ENCODE measurements at regions not wholly inside any gene's neighbourhood (a gene's known extent, or its start where the extent isn't known, plus 50 kb on each side); places are given as distances from the start of the nearest gene placed in this dataset.

GRCh38 chr16:5616841-5617240, 519.2 kb upstream of the EEF2KMT start:
- Histone ChIP-seq H3K4me1 (ENCODE audit: insufficient read depth) (no peaks in the 10 kb centered on the region), H3K79me2 (ENCODE audit: insufficient read depth) (no peaks in the 10 kb centered on the region), H3K27ac (no peak overlapping the region), H2AFZ (no peak overlapping the region), H3K36me3 (ENCODE audit: low read depth) (no peaks in the 10 kb centered on the region), H3K4me2 (ENCODE audit: unreplicated experiment) (no peak overlapping the region), H4K20me1 (ENCODE audit: insufficient read depth) (no peaks in the 10 kb centered on the region), H3K9ac (no peak overlapping the region), H3K4me3 (no peak overlapping the region), H3K9me2 (ENCODE audit: insufficient read depth) (no peaks in the 10 kb centered on the region), H3K27me3 (replicated peaks; ENCODE audit: insufficient read depth) (no peaks in the 10 kb centered on the region), H3F3A (ENCODE audit: insufficient read depth) (no peaks in the 10 kb centered on the region), H3K9me3 (ENCODE audit: low read depth) (no peaks in the 10 kb centered on the region)
- TF ChIP-seq EZH2 (IDR thresholded peaks at IDR 0.05; ENCODE audit: insufficient read depth, poor library complexity, severe bottlenecking) (no peak), EZH2phosphoT487 (IDR thresholded peaks at IDR 0.05; ENCODE audit: insufficient read depth, low read depth) (no peak)
- in situ Hi-C loops (cut with MboI), result no loop called here
- DNase-seq, result no peak
- WGBS, 2 experiments (ENCODE audit: low coverage in 1 of 2, low lambda C conversion rate in 2 of 2, missing lambda C conversion rate in 2 of 2), result 5 to 9% methylated on average over 6 of the region's 6 CpGs

GRCh38 chr16:5615868-5616642, 518.5 kb upstream of the EEF2KMT start:
- TF ChIP-seq EZH2 (IDR thresholded peaks at IDR 0.05; ENCODE audit: insufficient read depth, poor library complexity, severe bottlenecking) (no peak), EZH2phosphoT487 (IDR thresholded peaks at IDR 0.05; ENCODE audit: insufficient read depth, low read depth) (no peak)
- Histone ChIP-seq H3K79me2 (ENCODE audit: insufficient read depth) (no peaks in the 10 kb centered on the region), H3K9ac (no peak overlapping the region), H3K4me2 (ENCODE audit: unreplicated experiment) (no peak overlapping the region), H3K4me3 (no peak overlapping the region), H3K27me3 (replicated peaks; ENCODE audit: insufficient read depth) (no peaks in the 10 kb centered on the region), H3K9me2 (ENCODE audit: insufficient read depth) (no peaks in the 10 kb centered on the region), H3F3A (ENCODE audit: insufficient read depth) (no peaks in the 10 kb centered on the region), H4K20me1 (ENCODE audit: insufficient read depth) (no peaks in the 10 kb centered on the region), H2AFZ (no peak overlapping the region), H3K9me3 (ENCODE audit: low read depth) (no peaks in the 10 kb centered on the region), H3K36me3 (ENCODE audit: low read depth) (no peaks in the 10 kb centered on the region), H3K4me1 (ENCODE audit: insufficient read depth) (no peaks in the 10 kb centered on the region), H3K27ac (no peak overlapping the region)
- in situ Hi-C loops (cut with MboI), result no loop called here
- WGBS, 2 experiments (ENCODE audit: low coverage in 1 of 2, low lambda C conversion rate in 2 of 2, missing lambda C conversion rate in 2 of 2), result 13 to 14% methylated on average over 22 to 24 of the region's 25 CpGs
- DNase-seq, result peak; percentile 55

GRCh38 chr16:5607169-5607568, 509.6 kb upstream of the EEF2KMT start:
- no peak overlapping the region for H3K9ac ChIP-seq
- no peak overlapping the region for H3K4me2 ChIP-seq (ENCODE audit: unreplicated experiment)
- H3K27me3 ChIP-seq (replicated peaks; ENCODE audit: insufficient read depth), result no peaks in the 10 kb centered on the region
- H3F3A ChIP-seq (ENCODE audit: insufficient read depth), result no peaks in the 10 kb centered on the region
- DNase-seq, result no peak
- no peaks in the 10 kb centered on the region for H3K4me1 ChIP-seq (ENCODE audit: insufficient read depth)
- no peak overlapping the region for H3K27ac ChIP-seq
- H3K79me2 ChIP-seq (ENCODE audit: insufficient read depth), result no peaks in the 10 kb centered on the region
- H3K9me2 ChIP-seq (ENCODE audit: insufficient read depth), result no peaks in the 10 kb centered on the region
- TF ChIP-seq EZH2phosphoT487 (IDR thresholded peaks at IDR 0.05; ENCODE audit: insufficient read depth, low read depth), result no peak
- TF ChIP-seq EZH2 (IDR thresholded peaks at IDR 0.05; ENCODE audit: insufficient read depth, poor library complexity, severe bottlenecking), result no peak
- H4K20me1 ChIP-seq (ENCODE audit: insufficient read depth), result no peaks in the 10 kb centered on the region
- WGBS, 2 experiments (ENCODE audit: low coverage in 1 of 2, low lambda C conversion rate in 2 of 2, missing lambda C conversion rate in 2 of 2), result 1 to 3% methylated on average over 12 of the region's 12 CpGs
- no peaks in the 10 kb centered on the region for H3K9me3 ChIP-seq (ENCODE audit: low read depth)
- H3K36me3 ChIP-seq (ENCODE audit: low read depth), result no peaks in the 10 kb centered on the region
- no peak overlapping the region for H2AFZ ChIP-seq
- H3K4me3 ChIP-seq, result no peak overlapping the region
- in situ Hi-C loops (cut with MboI), result no loop called here

- Histone ChIP-seq H3K4me2 (ENCODE audit: unreplicated experiment) (no peak overlapping the region), H3K27me3 (replicated peaks; ENCODE audit: insufficient read depth) (no peaks in the 10 kb centered on the region), H3K4me3 (no peak overlapping the region), H3K9me3 (ENCODE audit: low read depth) (no peaks in the 10 kb centered on the region), H3F3A (ENCODE audit: insufficient read depth) (no peaks in the 10 kb centered on the region), H3K9ac (no peak overlapping the region), H2AFZ (no peak overlapping the region), H3K36me3 (ENCODE audit: low read depth) (no peaks in the 10 kb centered on the region), H3K9me2 (ENCODE audit: insufficient read depth) (no peaks in the 10 kb centered on the region), H4K20me1 (ENCODE audit: insufficient read depth) (no peaks in the 10 kb centered on the region), H3K27ac (no peak overlapping the region), H3K79me2 (ENCODE audit: insufficient read depth) (no peaks in the 10 kb centered on the region), H3K4me1 (ENCODE audit: insufficient read depth) (no peaks in the 10 kb centered on the region)
- in situ Hi-C loops (cut with MboI), result no loop called here
- DNase-seq, result no peak
- TF ChIP-seq EZH2 (IDR thresholded peaks at IDR 0.05; ENCODE audit: insufficient read depth, poor library complexity, severe bottlenecking), result no peak
- TF ChIP-seq EZH2phosphoT487 (IDR thresholded peaks at IDR 0.05; ENCODE audit: insufficient read depth, low read depth), result no peak
Measured at GRCh38 chr16:5605404-5605803, 507.8 kb upstream of the EEF2KMT start.

Measured in GM23248 (cell line).